ENCODE measurements at regions not wholly inside any gene's neighbourhood (a gene's known extent, or its start where the extent isn't known, plus 50 kb on each side); places are given as distances from the start of the nearest gene placed in this dataset.
"Not testable (repeated sequence)": the region's sequence is repeated elsewhere in the genome, so short reads cannot be mapped to it uniquely, and the experiment has no call there.

DNA sequence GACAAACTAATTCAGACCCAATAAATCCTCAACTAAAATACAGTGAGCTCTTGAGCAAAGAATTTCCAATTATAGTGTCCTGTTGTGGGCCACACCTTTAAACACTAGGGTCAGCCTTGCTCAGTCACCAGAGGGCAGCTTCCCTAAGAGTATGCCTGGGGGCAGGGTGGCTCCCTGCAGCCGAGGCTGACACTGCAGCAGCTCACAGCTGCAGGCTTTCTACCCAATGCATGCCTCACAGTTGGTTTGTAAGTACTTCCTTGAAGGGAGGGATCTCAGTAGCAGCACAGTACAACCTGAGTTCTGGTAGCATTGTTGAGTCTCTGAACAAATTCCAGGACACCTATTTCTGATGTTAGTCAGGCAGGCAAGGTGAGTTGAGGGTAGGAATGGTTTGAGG lies 335.6 kb downstream of the TUSC7 start:
- H3K4me3 ChIP-seq, result no peak overlapping the region
- no peak overlapping the region for H3K27ac ChIP-seq
- no peaks in the 10 kb centered on the region for H3K36me3 ChIP-seq
- WGBS, 5 donors, result 0 to 9% (median 0%) methylated on average over 1 of the region's 1 CpG
- intact Hi-C loops (cut with DNase I; ENCODE audit: low total_unique reads), result no loop called here
- TF ChIP-seq POLR2A (IDR thresholded peaks at IDR 0.05) (no peak), POLR2AphosphoS5 (IDR thresholded peaks at IDR 0.05) (no peak)
- TF ChIP-seq, protein P1, sequence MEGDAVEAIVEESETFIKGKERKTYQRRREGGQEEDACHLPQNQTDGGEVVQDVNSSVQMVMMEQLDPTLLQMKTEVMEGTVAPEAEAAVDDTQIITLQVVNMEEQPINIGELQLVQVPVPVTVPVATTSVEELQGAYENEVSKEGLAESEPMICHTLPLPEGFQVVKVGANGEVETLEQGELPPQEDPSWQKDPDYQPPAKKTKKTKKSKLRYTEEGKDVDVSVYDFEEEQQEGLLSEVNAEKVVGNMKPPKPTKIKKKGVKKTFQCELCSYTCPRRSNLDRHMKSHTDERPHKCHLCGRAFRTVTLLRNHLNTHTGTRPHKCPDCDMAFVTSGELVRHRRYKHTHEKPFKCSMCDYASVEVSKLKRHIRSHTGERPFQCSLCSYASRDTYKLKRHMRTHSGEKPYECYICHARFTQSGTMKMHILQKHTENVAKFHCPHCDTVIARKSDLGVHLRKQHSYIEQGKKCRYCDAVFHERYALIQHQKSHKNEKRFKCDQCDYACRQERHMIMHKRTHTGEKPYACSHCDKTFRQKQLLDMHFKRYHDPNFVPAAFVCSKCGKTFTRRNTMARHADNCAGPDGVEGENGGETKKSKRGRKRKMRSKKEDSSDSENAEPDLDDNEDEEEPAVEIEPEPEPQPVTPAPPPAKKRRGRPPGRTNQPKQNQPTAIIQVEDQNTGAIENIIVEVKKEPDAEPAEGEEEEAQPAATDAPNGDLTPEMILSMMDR (IDR thresholded peaks at IDR 0.05 in 8 of 11, conservative IDR thresholded peaks at IDR 0.05 in 3 of 11), result no peak
- no peaks in the 10 kb centered on the region for H3K27me3 ChIP-seq (replicated peaks in 1 of 7)
- no peaks in the 10 kb centered on the region for H3K9me3 ChIP-seq
- DNase-seq, result no peak
- H3K4me1 ChIP-seq, result no peaks in the 10 kb centered on the region

DNA sequence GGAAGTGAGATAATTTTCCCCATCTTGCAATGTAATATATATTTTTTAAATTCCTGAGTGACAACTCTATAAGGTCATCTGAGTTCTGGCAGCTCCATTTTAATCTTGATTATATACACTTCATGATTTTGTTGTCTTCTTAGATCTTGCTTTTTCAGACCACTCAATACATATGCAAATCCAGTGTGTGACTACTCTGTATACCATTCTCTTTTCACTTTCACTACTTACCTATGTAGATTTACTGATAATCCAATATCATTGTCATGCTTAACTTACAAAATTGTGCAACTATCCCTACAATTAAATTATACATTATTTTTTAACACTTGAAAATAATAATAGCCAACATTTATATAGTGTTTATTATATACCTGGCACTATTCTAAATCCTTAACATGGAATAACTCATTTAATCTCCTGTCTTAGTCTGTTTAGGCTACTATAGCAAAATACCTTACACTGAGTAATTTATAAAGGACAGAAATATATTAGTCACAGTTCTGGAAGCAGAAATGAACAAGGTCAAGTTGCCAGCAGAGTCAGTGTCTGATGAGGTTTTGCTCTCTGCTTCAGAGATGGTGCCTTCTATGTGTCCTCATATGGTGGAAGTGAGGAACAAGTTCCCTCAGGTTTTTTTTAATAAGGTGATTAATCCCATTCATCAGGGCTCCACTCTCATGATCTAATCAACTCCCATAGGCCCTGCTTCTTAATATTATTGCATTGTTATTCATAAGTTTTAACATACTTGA lies 338.5 kb downstream of the TUSC7 start:
- Histone ChIP-seq H3K27me3 (replicated peaks in 1 of 7) (no peaks in the 10 kb centered on the region), H3K4me1 (no peaks in the 10 kb centered on the region), H3K4me3 (no peak overlapping the region), H3K27ac (no peak overlapping the region), H3K36me3 (no peaks in the 10 kb centered on the region), H3K9me3 (no peaks in the 10 kb centered on the region)
- DNase-seq, result no peak
- TF ChIP-seq POLR2A (IDR thresholded peaks at IDR 0.05), result no peak
- TF ChIP-seq, protein P1 (IDR thresholded peaks at IDR 0.05 in 8 of 11, conservative IDR thresholded peaks at IDR 0.05 in 3 of 11), result no peak
- intact Hi-C loops (cut with DNase I; ENCODE audit: low total_unique reads), result no loop called here

DNA sequence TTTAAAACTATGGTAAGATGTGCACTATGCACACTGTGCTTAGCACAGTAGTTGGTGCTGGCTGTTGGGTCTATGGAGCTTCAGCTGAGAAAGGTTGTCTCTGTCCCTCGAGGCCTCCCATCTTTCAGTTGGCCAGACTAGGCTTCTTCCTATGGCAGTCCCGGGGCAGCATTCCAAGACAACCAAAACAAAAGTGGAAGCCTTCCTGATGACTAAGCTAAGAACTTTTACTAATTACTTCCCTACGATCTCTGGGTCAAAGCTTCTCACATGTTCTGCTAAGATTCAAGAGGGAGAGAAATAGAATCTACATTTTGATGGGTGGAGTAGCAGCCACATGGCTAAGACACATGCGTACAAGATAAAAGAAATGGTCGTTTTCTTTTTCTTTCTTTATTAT lies 342.8 kb downstream of the TUSC7 start:
- H3K4me1 ChIP-seq, result peaks cover 0 to 14% (median 5%) of the 10 kb centered on the region in 6 donors
- no peaks in the 10 kb centered on the region for H3K36me3 ChIP-seq
- no peak for DNase-seq
- H3K4me3 ChIP-seq, result no peak overlapping the region
- WGBS, 5 donors, result 71 to 90% (median 78%) methylated on average over 5 of the region's 5 CpGs
- H3K27ac ChIP-seq, result no peak overlapping the region
- no peaks in the 10 kb centered on the region for H3K27me3 ChIP-seq (replicated peaks in 1 of 7)
- H3K9me3 ChIP-seq, result no peaks in the 10 kb centered on the region
- no peak for TF ChIP-seq POLR2AphosphoS5 (IDR thresholded peaks at IDR 0.05)
- TF ChIP-seq, protein P1 (IDR thresholded peaks at IDR 0.05 in 8 of 11, conservative IDR thresholded peaks at IDR 0.05 in 3 of 11), result no peak
- no peak for TF ChIP-seq POLR2A (IDR thresholded peaks at IDR 0.05)
- intact Hi-C loops (cut with DNase I; ENCODE audit: low total_unique reads), result no loop called here

DNA sequence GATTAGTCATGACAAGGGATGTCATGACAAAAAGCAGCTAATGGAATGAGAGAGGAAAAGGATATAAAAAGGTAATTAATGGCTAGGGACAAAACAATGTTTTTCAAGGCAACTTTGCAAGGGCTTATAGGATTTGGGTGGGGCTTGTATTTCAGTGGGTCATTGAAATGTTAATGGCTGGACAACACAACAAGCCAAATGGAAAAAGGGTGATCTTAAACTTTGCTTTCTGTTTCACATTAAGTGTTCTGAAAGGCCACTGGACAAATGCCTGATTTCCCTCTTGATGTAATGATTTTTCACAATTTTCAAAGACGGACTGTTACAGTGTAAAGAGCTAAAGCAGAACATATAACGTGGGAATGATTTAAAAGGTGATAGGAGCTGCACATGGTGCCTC lies 345.0 kb downstream of the TUSC7 start:
- Histone ChIP-seq H3K4me3 (no peak overlapping the region), H3K36me3 (no peaks in the 10 kb centered on the region), H3K9me3 (no peaks in the 10 kb centered on the region), H3K4me1 (peaks cover 0 to 14% (median 5%) of the 10 kb centered on the region in 6 donors), H3K27me3 (replicated peaks in 1 of 7) (no peaks in the 10 kb centered on the region), H3K27ac (peak overlapping the region in 1 of 8 donors; percentile 60)
- intact Hi-C loops (cut with DNase I; ENCODE audit: low total_unique reads), result no loop called here
- WGBS, 5 donors, result 42 to 80% (median 62%) methylated on average over 2 of the region's 2 CpGs
- TF ChIP-seq POLR2A (IDR thresholded peaks at IDR 0.05) (no peak), POLR2AphosphoS5 (IDR thresholded peaks at IDR 0.05) (no peak)
- TF ChIP-seq, protein P1 (IDR thresholded peaks at IDR 0.05 in 8 of 11, conservative IDR thresholded peaks at IDR 0.05 in 3 of 11), result no peak
- DNase-seq, result no peak

DNA sequence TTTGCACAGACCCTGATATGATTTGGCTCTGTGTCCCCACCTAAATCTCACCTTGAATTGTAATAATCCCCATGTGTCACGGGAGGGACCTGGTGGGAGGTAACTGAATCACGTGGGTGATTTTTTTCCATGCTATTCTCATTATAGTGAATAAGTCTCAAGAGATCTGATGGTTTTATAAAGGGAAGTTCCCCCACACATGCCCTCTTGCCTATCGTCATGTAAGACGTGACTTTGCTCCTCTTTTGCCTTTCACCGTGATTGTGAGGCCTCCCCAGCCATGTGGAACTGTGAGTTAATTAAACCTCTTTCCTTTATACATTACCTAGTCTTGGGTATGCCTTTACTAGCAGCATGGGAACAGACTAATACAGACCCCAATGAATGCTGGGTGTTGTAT lies 347.4 kb downstream of the TUSC7 start:
- H3K27ac ChIP-seq; H3K9me3 ChIP-seq; H3K27me3 ChIP-seq (replicated peaks in 1 of 7); H3K36me3 ChIP-seq; intact Hi-C loops (cut with DNase I; ENCODE audit: low total_unique reads); DNase-seq; H3K4me3 ChIP-seq: not testable (repeated sequence)
- 53 to 69% (median 59%) methylated on average over 5 of the region's 5 CpGs for WGBS, 5 donors
- H3K4me1 ChIP-seq, result peaks cover 0 to 14% (median 5%) of the 10 kb centered on the region in 6 donors

Measured in spleen (tissue), 11 donors.